ENCODE measurements at regions not wholly inside any gene's neighbourhood (a gene's known extent, or its start where the extent isn't known, plus 50 kb on each side); places are given as distances from the start of the nearest gene placed in this dataset.

- TF ChIP-seq POLR2A (IDR thresholded peaks at IDR 0.05; ENCODE audit: low read depth) (no peak), EP300 (IDR thresholded peaks at IDR 0.05) (no peak), CTCF (IDR thresholded peaks at IDR 0.05) (no peak), POLR2AphosphoS5 (IDR thresholded peaks at IDR 0.05) (no peak)
- H3K36me3 ChIP-seq = no peaks in the 10 kb centered on the region
- 91% methylated on average over 6 of the region's 6 CpGs for WGBS
- H3K4me3 ChIP-seq = no peak overlapping the region
- no peak for DNase-seq (ENCODE audit: extremely low spot score)
- H3K27ac ChIP-seq (replicated peaks in 1 of 4) = no peak overlapping the region
- H3K9me3 ChIP-seq = no peaks in the 10 kb centered on the region
- intact Hi-C loops (cut with DNase I) = no loop called here
- H3K27me3 ChIP-seq = peaks cover 0 to 14% (median 0%) of the 10 kb centered on the region in 4 donors
- H3K4me1 ChIP-seq = no peaks in the 10 kb centered on the region
These were observed 84.2 kb upstream of the PCDH8 start for GRCh38 chr13:52932649-52933048.

GRCh38 chr13:52931539-52932431 is 83.3 kb upstream of the PCDH8 start:
- intact Hi-C loops (cut with DNase I) = no loop called here
- Histone ChIP-seq H3K27me3 (peaks cover 0 to 14% (median 0%) of the 10 kb centered on the region in 4 donors), H3K27ac (replicated peaks in 1 of 4) (no peak overlapping the region), H3K36me3 (no peaks in the 10 kb centered on the region), H3K9me3 (no peaks in the 10 kb centered on the region), H3K4me3 (no peak overlapping the region), H3K4me1 (no peaks in the 10 kb centered on the region)
- WGBS = 67% methylated on average over 4 of the region's 4 CpGs
- DNase-seq (ENCODE audit: extremely low spot score) = no peak
- TF ChIP-seq CTCF (IDR thresholded peaks at IDR 0.05) = no peak
- no peak for TF ChIP-seq EP300 (IDR thresholded peaks at IDR 0.05)
- TF ChIP-seq POLR2A (IDR thresholded peaks at IDR 0.05; ENCODE audit: low read depth) = no peak
- no peak for TF ChIP-seq POLR2AphosphoS5 (IDR thresholded peaks at IDR 0.05)

GRCh38 chr13:52931131-52931530 is 82.7 kb upstream of the PCDH8 start:
- 75% methylated on average over 5 of the region's 5 CpGs for WGBS
- TF ChIP-seq EP300 (IDR thresholded peaks at IDR 0.05) (no peak), POLR2A (IDR thresholded peaks at IDR 0.05; ENCODE audit: low read depth) (no peak), POLR2AphosphoS5 (IDR thresholded peaks at IDR 0.05) (no peak), CTCF (IDR thresholded peaks at IDR 0.05) (no peak)
- peaks cover 0 to 20% (median 0%) of the 10 kb centered on the region in 4 donors for H3K27me3 ChIP-seq
- no peak for DNase-seq (ENCODE audit: extremely low spot score)
- H3K9me3 ChIP-seq = no peaks in the 10 kb centered on the region
- intact Hi-C loops (cut with DNase I) = no loop called here
- H3K4me1 ChIP-seq = no peaks in the 10 kb centered on the region
- no peak overlapping the region for H3K27ac ChIP-seq (replicated peaks in 1 of 4)
- no peak overlapping the region for H3K4me3 ChIP-seq
- H3K36me3 ChIP-seq = no peaks in the 10 kb centered on the region

GRCh38 chr13:52929846-52930245 is 81.4 kb upstream of the PCDH8 start:
- TF ChIP-seq CTCF (IDR thresholded peaks at IDR 0.05) (no peak), POLR2A (IDR thresholded peaks at IDR 0.05; ENCODE audit: low read depth) (no peak), POLR2AphosphoS5 (IDR thresholded peaks at IDR 0.05) (no peak), EP300 (IDR thresholded peaks at IDR 0.05) (no peak)
- H3K36me3 ChIP-seq = no peaks in the 10 kb centered on the region
- WGBS = 65% methylated on average over 2 of the region's 2 CpGs
- no peak overlapping the region for H3K4me3 ChIP-seq
- H3K27ac ChIP-seq (replicated peaks in 1 of 4) = no peak overlapping the region
- no peak for DNase-seq (ENCODE audit: extremely low spot score)
- H3K9me3 ChIP-seq = no peaks in the 10 kb centered on the region
- peaks cover 0 to 31% (median 0%) of the 10 kb centered on the region in 4 donors for H3K27me3 ChIP-seq
- intact Hi-C loops (cut with DNase I) = no loop called here
- no peaks in the 10 kb centered on the region for H3K4me1 ChIP-seq

Data from esophagus muscularis mucosa (tissue), 4 donors.